SK-N-SH (cell line): ENCODE measurements at regions not wholly inside any gene's neighbourhood (a gene's known extent, or its start where the extent isn't known, plus 50 kb on each side); places are given as distances from the start of the nearest gene placed in this dataset.

Source experiments
- CTCF ChIA-PET: fragments of 300-600, 350-600 bp; formaldehyde crosslinking; extraction: SDS; loops from one replicate; lab custom pipeline; 2021; lab: Yijun Ruan, JAX
- POLR2A ChIA-PET: fragments of 350-600 bp; sonication (Branson Sonifier 250); formaldehyde crosslinking; extraction: SDS; loops from one replicate; lab custom pipeline; 2020; ENCODE audit warnings: antibody characterized with exemption, inconsistent platforms; lab: Yijun Ruan, JAX
- DNase-seq: peaks from one replicate; pipeline ENCODE4 v3.0.0; 2012
- H2AFZ ChIP-seq: fragments of 200-600 bp; sonication (generic); 2 replicates; pipeline ENCODE4 v1.8.1; 2016; ENCODE audit warnings: antibody characterized with exemption, mild to moderate bottlenecking, low read depth
- H3F3A ChIP-seq: fragments of 200-600 bp; sonication (generic); replicated peaks from 2 replicates; pipeline ENCODE3; 2016; ENCODE audit warnings: antibody characterized with exemption, mild to moderate bottlenecking; ENCODE audit not compliant: insufficient read depth
- H3K27ac ChIP-seq, 2 experiments: fragments of 200-500 bp in 1 of 2; fragments of 200-600 bp in 1 of 2; sonication (Bioruptor generic) in 1 of 2; sonication (generic), shearing (Covaris generic) in 1 of 2; 2 replicates each; pipeline versions ENCODE4 v1.5.1 to v1.6.1; 2014 to 2016; ENCODE audit warnings: low read depth in 2 of 2, inconsistent platforms in 1 of 2, low read length in 1 of 2, mild to moderate bottlenecking in 1 of 2, mixed read lengths in 1 of 2
- H3K27me3 ChIP-seq: fragments of 200-600 bp; sonication (generic), shearing (Covaris generic); 2 replicates; pipeline ENCODE4 v1.6.1; 2016; ENCODE audit warnings: mixed run types; ENCODE audit not compliant: insufficient read depth
- H3K36me3 ChIP-seq, 2 experiments: fragments of 200-500 bp in 1 of 2; fragments of 200-600 bp in 1 of 2; sonication (Bioruptor generic) in 1 of 2; sonication (generic) in 1 of 2; replicated peaks in 1 of 2; 2 replicates each; pipeline versions ENCODE3 to v1.5.1; 2014 to 2016; ENCODE audit warnings: low read length in 1 of 2, mild to moderate bottlenecking in 1 of 2; ENCODE audit not compliant: insufficient read depth in 2 of 2, control insufficient read depth in 1 of 2
- H3K4me1 ChIP-seq, 2 experiments: fragments of 200-500 bp in 1 of 2; fragments of 200-600 bp in 1 of 2; sonication (Bioruptor generic) in 1 of 2; sonication (generic), shearing (Covaris generic) in 1 of 2; 2 replicates each; pipeline versions ENCODE4 v1.5.1 to v1.6.1; 2014 to 2016; ENCODE audit warnings: low read depth in 1 of 2, low read length in 1 of 2, mixed run types in 1 of 2; ENCODE audit not compliant: insufficient read depth in 2 of 2, control insufficient read depth in 1 of 2
- H3K4me2 ChIP-seq: fragments of 200-600 bp; sonication (generic), shearing (Covaris generic); 2 replicates; pipeline ENCODE4 v1.6.1; 2017; ENCODE audit warnings: mixed run types
- H3K4me3 ChIP-seq, 2 experiments: fragments of 200-500 bp in 1 of 2; fragments of 200-600 bp in 1 of 2; sonication (Bioruptor generic) in 1 of 2; sonication (generic), shearing (Covaris generic) in 1 of 2; 2 replicates each; pipeline versions ENCODE4 v1.5.1 to v1.8.1; 2014 to 2016; ENCODE audit warnings: low read depth in 2 of 2, inconsistent platforms in 1 of 2, low read length in 1 of 2, mild to moderate bottlenecking in 1 of 2, mixed read lengths in 1 of 2, moderate library complexity in 1 of 2
- H3K79me2 ChIP-seq: fragments of 200-600 bp; sonication (generic); 2 replicates; pipeline ENCODE4 v1.8.1; 2017; ENCODE audit warnings: mild to moderate bottlenecking; ENCODE audit not compliant: insufficient read depth
- H3K9ac ChIP-seq: fragments of 200-600 bp; sonication (generic); 2 replicates; pipeline ENCODE4 v1.6.1; 2017; ENCODE audit warnings: mixed run types
- H3K9me2 ChIP-seq: fragments of 200-600 bp; sonication (generic); 2 replicates; pipeline ENCODE4 v1.6.1; 2017; ENCODE audit warnings: mixed run types
- H3K9me3 ChIP-seq: fragments of 200-600 bp; sonication (generic); 2 replicates; pipeline ENCODE4 v1.6.1; 2017; ENCODE audit warnings: mixed run types, mild to moderate bottlenecking, moderate library complexity
- H4K20me1 ChIP-seq: fragments of 200-600 bp; sonication (generic); 2 replicates; pipeline ENCODE4 v1.6.1; 2017; ENCODE audit warnings: mild to moderate bottlenecking, mixed run types; ENCODE audit not compliant: insufficient read depth
- CHD2 ChIP-seq: fragments of 150-350 bp; IDR thresholded peaks from 2 replicates; pipeline ENCODE4 v1.6.1; 2018; ENCODE audit warnings: low read length; ENCODE audit not compliant: partially characterized antibody
- CTCF ChIP-seq: fragments of 200-600 bp; sonication (generic); IDR thresholded peaks from 2 replicates; pipeline ENCODE4 v1.6.1; 2017; ENCODE audit warnings: antibody characterized with exemption, mild to moderate bottlenecking, moderate library complexity
- ELF1 ChIP-seq: IDR thresholded peaks from 2 replicates; pipeline ENCODE4 v1.4.0; 2012
- FOSL2 ChIP-seq: IDR thresholded peaks from 2 replicates; pipeline ENCODE4 v1.4.0; 2012; ENCODE audit warnings: low read depth, mild to moderate bottlenecking, moderate library complexity, borderline replicate concordance
- GABPA ChIP-seq: IDR thresholded peaks from 2 replicates; pipeline ENCODE4 v1.4.0; 2012; ENCODE audit warnings: low read depth, mild to moderate bottlenecking
- JUND ChIP-seq: IDR thresholded peaks from 2 replicates; pipeline ENCODE4 v1.4.0; 2012
- MXI1 ChIP-seq: IDR thresholded peaks from 2 replicates; pipeline ENCODE4 v1.6.1; 2012; ENCODE audit warnings: mild to moderate bottlenecking, low read depth, low read length, improper control_type of control experiment
- NFIC ChIP-seq: IDR thresholded peaks from 2 replicates; pipeline ENCODE4 v1.4.0; 2012; ENCODE audit warnings: borderline replicate concordance
- POLR2AphosphoS5 ChIP-seq: IDR thresholded peaks from 2 replicates; pipeline ENCODE4 v1.6.1; 2012; ENCODE audit warnings: low read depth, low read length
- RCOR1 ChIP-seq: fragments of 150-350 bp; IDR thresholded peaks from 2 replicates; pipeline ENCODE4 v1.6.1; 2017; ENCODE audit warnings: antibody characterized with exemption, low read length
- RFX5 ChIP-seq: IDR thresholded peaks from 2 replicates; pipeline ENCODE4 v1.6.1; 2012; ENCODE audit warnings: mild to moderate bottlenecking, improper control_type of control experiment, low read length
- RXRA ChIP-seq: IDR thresholded peaks from 2 replicates; pipeline ENCODE4 v1.4.0; 2012; ENCODE audit warnings: low read depth, mild to moderate bottlenecking, borderline replicate concordance
- SIN3A ChIP-seq: IDR thresholded peaks from 2 replicates; pipeline ENCODE4 v1.6.1; 2012; ENCODE audit warnings: low read depth, mild to moderate bottlenecking, low read length, moderate library complexity, borderline replicate concordance
- TCF12 ChIP-seq: IDR thresholded peaks from 2 replicates; pipeline ENCODE4 v1.4.0; 2012
- TEAD4 ChIP-seq: IDR thresholded peaks from 2 replicates; pipeline ENCODE4 v1.4.0; 2012; ENCODE audit warnings: mild to moderate bottlenecking, borderline replicate concordance; ENCODE audit not compliant: insufficient read depth
- USF2 ChIP-seq: fragments of 150-350 bp; IDR thresholded peaks from 2 replicates; pipeline ENCODE4 v1.6.1; 2017; ENCODE audit warnings: antibody characterized with exemption, low read length, low read depth, borderline replicate concordance
- ZBTB33 ChIP-seq: IDR thresholded peaks from 2 replicates; pipeline ENCODE4 v1.4.0; 2012; ENCODE audit warnings: low read depth, borderline replicate concordance
- WGBS: methylation state at CpG from one replicate; pipeline ENCODE4 v1.1.6; 2017; ENCODE audit warnings: low lambda C conversion rate; 5-methylcytosine and 5-hydroxymethylcytosine counted together
- TF ChIP-seq, protein P1 (sequence below): IDR thresholded peaks from 2 replicates; pipeline ENCODE4; 2012
- TF ChIP-seq, protein P2 (sequence below): fragments of 150-350 bp; IDR thresholded peaks from 2 replicates; pipeline ENCODE4 v1.6.1; 2016; ENCODE audit warnings: mild to moderate bottlenecking, low read depth, low read length
- TF ChIP-seq, protein P3 (sequence below): IDR thresholded peaks from 2 replicates; pipeline ENCODE4 v1.4.0; 2012; ENCODE audit warnings: low read depth, borderline replicate concordance

DNA sequence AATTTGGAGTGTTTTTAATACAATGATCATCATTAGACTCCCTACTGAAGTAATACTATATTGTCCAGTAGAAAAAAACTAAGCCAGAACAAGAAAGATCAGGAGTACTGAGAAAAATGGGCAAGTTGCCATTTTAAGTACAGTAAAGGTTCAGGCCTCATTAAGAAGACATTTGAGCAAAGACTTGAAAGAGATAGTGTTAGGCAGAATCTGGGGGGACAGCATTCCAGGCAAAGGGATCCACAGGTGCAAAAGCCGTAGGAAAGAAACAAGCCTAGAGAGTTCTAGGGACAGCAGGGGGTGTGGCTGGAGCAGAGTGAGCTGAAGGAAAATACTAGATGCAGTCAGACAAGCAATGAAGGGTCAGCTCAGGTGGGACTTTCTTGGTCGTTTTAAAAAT, 58.1 kb upstream of the INTU start:
- H3K9me2 ChIP-seq: no peaks in the 10 kb centered on the region
- CTCF ChIA-PET: interaction anchor here (0.9 to 1.5 kb wide), 2 partner anchors 9 to 10 kb away, joined by 3 read pairs; no protein-coding TSS in a partner anchor
- no peak overlapping the region for H3K4me2 ChIP-seq
- no peak overlapping the region for H3K27ac ChIP-seq
- no peaks in the 10 kb centered on the region for H3K36me3 ChIP-seq
- DNase-seq: no peak
- 36% methylated on average over 2 of the region's 2 CpGs for WGBS
- no peak overlapping the region for H2AFZ ChIP-seq
- TF ChIP-seq MXI1: no peak
- TF ChIP-seq TEAD4: no peak
- no peak for TF ChIP-seq RCOR1
- TF ChIP-seq TCF12: no peak
- TF ChIP-seq CHD2: no peak
- no peak for TF ChIP-seq JUND
- POLR2A ChIA-PET: no interaction called here
- H3F3A ChIP-seq: no peaks in the 10 kb centered on the region
- H3K79me2 ChIP-seq: 0 out of 2 replicates have a peak, but pooled peaks cover 3% of the 10 kb centered on the region
- no peaks in the 10 kb centered on the region for H3K9me3 ChIP-seq
- H4K20me1 ChIP-seq: no peaks in the 10 kb centered on the region
- H3K4me3 ChIP-seq: no peak overlapping the region
- H3K4me1 ChIP-seq: no peaks in the 10 kb centered on the region
- H3K27me3 ChIP-seq: no peaks in the 10 kb centered on the region; the same call in 1 of the 2 replicates
- no peak overlapping the region for H3K9ac ChIP-seq

- no peaks in the 10 kb centered on the region for H3K36me3 ChIP-seq
- H3K4me1 ChIP-seq: no peaks in the 10 kb centered on the region
- H3K27ac ChIP-seq: no peak overlapping the region
- no peaks in the 10 kb centered on the region for H4K20me1 ChIP-seq
- no peaks in the 10 kb centered on the region; the same call in 1 of the 2 replicates for H3K27me3 ChIP-seq
- H3K4me2 ChIP-seq: no peak overlapping the region
- no peaks in the 10 kb centered on the region for H3F3A ChIP-seq
- no peak overlapping the region for H3K4me3 ChIP-seq
- ChIA-PET CTCF (interaction anchor here (1.1 kb wide), 1 partner anchor 11 kb away, joined by 3 read pairs; no protein-coding TSS in a partner anchor), POLR2A (no interaction called here)
- 0 out of 2 replicates have a peak, but pooled peaks cover 3% of the 10 kb centered on the region for H3K79me2 ChIP-seq
- WGBS: 30% methylated on average over 2 of the region's 2 CpGs
- no peak overlapping the region for H3K9ac ChIP-seq
- no peaks in the 10 kb centered on the region for H3K9me2 ChIP-seq
- no peak for DNase-seq
- H3K9me3 ChIP-seq: no peaks in the 10 kb centered on the region
- H2AFZ ChIP-seq: no peak overlapping the region
- TF ChIP-seq RCOR1 (no peak), JUND (no peak), RXRA (no peak), ZBTB33 (no peak), RFX5 (no peak), MXI1 (no peak), FOSL2 (no peak), GABPA (no peak), POLR2AphosphoS5 (no peak), USF2 (no peak), ELF1 (no peak), NFIC (no peak), SIN3A (no peak), CTCF (no peak)
- TF ChIP-seq, protein P1, sequence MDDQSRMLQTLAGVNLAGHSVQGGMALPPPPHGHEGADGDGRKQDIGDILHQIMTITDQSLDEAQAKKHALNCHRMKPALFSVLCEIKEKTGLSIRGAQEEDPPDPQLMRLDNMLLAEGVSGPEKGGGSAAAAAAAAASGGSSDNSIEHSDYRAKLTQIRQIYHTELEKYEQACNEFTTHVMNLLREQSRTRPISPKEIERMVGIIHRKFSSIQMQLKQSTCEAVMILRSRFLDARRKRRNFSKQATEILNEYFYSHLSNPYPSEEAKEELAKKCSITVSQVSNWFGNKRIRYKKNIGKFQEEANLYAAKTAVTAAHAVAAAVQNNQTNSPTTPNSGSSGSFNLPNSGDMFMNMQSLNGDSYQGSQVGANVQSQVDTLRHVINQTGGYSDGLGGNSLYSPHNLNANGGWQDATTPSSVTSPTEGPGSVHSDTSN: no peak
- TF ChIP-seq, protein P2, sequence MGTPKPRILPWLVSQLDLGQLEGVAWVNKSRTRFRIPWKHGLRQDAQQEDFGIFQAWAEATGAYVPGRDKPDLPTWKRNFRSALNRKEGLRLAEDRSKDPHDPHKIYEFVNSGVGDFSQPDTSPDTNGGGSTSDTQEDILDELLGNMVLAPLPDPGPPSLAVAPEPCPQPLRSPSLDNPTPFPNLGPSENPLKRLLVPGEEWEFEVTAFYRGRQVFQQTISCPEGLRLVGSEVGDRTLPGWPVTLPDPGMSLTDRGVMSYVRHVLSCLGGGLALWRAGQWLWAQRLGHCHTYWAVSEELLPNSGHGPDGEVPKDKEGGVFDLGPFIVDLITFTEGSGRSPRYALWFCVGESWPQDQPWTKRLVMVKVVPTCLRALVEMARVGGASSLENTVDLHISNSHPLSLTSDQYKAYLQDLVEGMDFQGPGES: no peak
- TF ChIP-seq, protein P3, sequence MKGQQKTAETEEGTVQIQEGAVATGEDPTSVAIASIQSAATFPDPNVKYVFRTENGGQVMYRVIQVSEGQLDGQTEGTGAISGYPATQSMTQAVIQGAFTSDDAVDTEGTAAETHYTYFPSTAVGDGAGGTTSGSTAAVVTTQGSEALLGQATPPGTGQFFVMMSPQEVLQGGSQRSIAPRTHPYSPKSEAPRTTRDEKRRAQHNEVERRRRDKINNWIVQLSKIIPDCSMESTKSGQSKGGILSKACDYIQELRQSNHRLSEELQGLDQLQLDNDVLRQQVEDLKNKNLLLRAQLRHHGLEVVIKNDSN: no peak
Observed at GRCh38 chr4:127575888-127576287, 56.9 kb upstream of the INTU start.
